Glutamatergic neuron (in vitro differentiated cells): ENCODE measurements at regions not wholly inside any gene's neighbourhood (a gene's known extent, or its start where the extent isn't known, plus 50 kb on each side); places are given as distances from the start of the nearest gene placed in this dataset.

ENCODE experiments used
- DNase-seq: peaks from one replicate; pipeline ENCODE4 v3.0.0; 2022
- H3K27ac Mint-ChIP-seq: one replicate; pipeline ENCODE4 v1.8.0; 2020; ENCODE audit warnings: mild to moderate bottlenecking, mixed read lengths, inconsistent platforms; ENCODE audit not compliant: unreplicated experiment
- H3K27me3 Mint-ChIP-seq: one replicate; pipeline ENCODE4 v1.8.0; 2020; ENCODE audit warnings: mild to moderate bottlenecking, moderate library complexity, mixed read lengths, inconsistent platforms; ENCODE audit not compliant: unreplicated experiment
- H3K36me3 Mint-ChIP-seq: one replicate; pipeline ENCODE4 v1.8.0; 2020; ENCODE audit warnings: mild to moderate bottlenecking, mixed read lengths, inconsistent platforms; ENCODE audit not compliant: unreplicated experiment
- H3K4me1 Mint-ChIP-seq: one replicate; pipeline ENCODE4 v1.8.0; 2020; ENCODE audit warnings: mild to moderate bottlenecking, low read depth, mixed read lengths, inconsistent platforms; ENCODE audit not compliant: unreplicated experiment
- H3K4me3 Mint-ChIP-seq: one replicate; pipeline ENCODE4 v1.8.0; 2020; ENCODE audit warnings: mild to moderate bottlenecking, mixed read lengths, inconsistent platforms; ENCODE audit not compliant: unreplicated experiment
- H3K9me3 Mint-ChIP-seq: one replicate; pipeline ENCODE4 v1.8.0; 2020; ENCODE audit warnings: mild to moderate bottlenecking, moderate library complexity, mixed read lengths, inconsistent platforms; ENCODE audit not compliant: unreplicated experiment
- TF ChIP-seq, protein P1 (sequence below): fragments of 200-600 bp; sonication (generic); IDR thresholded peaks from one replicate; pipeline ENCODE4 v1.5.0; 2021; ENCODE audit not compliant: partially characterized antibody, unreplicated experiment

DNA sequence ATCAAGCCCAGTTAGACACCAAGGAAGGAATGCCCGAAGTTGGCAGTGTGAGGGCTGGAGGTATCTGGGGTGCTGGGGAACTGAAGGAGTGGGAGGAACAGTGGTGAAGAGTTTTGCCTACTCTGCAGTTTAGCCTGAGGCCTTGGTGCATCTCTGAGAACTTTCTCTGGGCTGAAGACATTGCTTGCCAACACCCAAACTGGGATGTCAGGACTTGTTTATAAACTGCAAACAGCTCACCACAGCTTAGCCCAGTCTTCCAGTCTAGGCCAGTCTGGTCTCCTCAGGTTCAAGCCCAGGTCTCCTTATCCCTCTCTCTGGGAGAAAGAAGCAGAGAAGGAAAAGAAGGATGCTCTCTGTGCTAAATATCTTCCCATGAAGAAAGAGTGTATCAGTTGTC is 68.0 kb upstream of the BOC start:
- H3K9me3 Mint-ChIP-seq: no peaks in the 10 kb centered on the region
- no peak overlapping the region for H3K4me3 Mint-ChIP-seq
- no peak overlapping the region for H3K27ac Mint-ChIP-seq
- peaks cover 2% of the 10 kb centered on the region for H3K4me1 Mint-ChIP-seq
- TF ChIP-seq, protein P1, sequence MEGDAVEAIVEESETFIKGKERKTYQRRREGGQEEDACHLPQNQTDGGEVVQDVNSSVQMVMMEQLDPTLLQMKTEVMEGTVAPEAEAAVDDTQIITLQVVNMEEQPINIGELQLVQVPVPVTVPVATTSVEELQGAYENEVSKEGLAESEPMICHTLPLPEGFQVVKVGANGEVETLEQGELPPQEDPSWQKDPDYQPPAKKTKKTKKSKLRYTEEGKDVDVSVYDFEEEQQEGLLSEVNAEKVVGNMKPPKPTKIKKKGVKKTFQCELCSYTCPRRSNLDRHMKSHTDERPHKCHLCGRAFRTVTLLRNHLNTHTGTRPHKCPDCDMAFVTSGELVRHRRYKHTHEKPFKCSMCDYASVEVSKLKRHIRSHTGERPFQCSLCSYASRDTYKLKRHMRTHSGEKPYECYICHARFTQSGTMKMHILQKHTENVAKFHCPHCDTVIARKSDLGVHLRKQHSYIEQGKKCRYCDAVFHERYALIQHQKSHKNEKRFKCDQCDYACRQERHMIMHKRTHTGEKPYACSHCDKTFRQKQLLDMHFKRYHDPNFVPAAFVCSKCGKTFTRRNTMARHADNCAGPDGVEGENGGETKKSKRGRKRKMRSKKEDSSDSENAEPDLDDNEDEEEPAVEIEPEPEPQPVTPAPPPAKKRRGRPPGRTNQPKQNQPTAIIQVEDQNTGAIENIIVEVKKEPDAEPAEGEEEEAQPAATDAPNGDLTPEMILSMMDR: no peak
- DNase-seq: no peak
- no peaks in the 10 kb centered on the region for H3K36me3 Mint-ChIP-seq
- no peaks in the 10 kb centered on the region for H3K27me3 Mint-ChIP-seq

DNA sequence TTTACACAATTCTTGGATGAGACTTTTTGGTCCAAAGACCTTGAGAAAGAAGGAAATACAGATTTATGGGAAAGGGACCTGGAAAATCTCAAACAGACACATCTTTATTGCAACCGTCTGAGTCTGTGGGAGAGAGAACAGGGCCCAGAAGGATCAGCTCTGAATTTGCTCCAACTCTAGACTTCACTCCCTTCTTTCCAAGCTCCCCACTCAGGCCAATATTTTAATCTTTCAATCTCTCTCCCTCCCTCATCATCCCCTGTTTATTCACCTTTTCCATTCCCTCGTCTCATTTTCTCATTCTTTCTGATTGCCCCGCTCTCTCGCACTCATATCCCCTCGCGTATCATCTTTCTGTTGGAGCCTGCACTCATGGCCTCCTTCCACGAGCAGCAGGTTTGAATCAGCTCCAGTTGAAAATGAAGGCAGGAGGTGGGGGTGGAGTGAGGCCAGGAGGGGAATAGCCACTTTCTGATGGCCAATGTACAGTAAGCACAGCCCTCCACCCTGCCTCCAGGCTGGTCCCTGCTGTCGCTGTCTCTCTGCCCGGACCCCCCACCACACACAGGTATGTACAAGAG is 63.6 kb upstream of the BOC start:
- H3K36me3 Mint-ChIP-seq: no peaks in the 10 kb centered on the region
- H3K4me3 Mint-ChIP-seq: no peak overlapping the region
- DNase-seq: no peak
- peaks cover 8% of the 10 kb centered on the region for H3K4me1 Mint-ChIP-seq
- H3K27ac Mint-ChIP-seq: no peak overlapping the region
- no peaks in the 10 kb centered on the region for H3K9me3 Mint-ChIP-seq
- TF ChIP-seq, protein P1: no peak
- no peaks in the 10 kb centered on the region for H3K27me3 Mint-ChIP-seq

DNA sequence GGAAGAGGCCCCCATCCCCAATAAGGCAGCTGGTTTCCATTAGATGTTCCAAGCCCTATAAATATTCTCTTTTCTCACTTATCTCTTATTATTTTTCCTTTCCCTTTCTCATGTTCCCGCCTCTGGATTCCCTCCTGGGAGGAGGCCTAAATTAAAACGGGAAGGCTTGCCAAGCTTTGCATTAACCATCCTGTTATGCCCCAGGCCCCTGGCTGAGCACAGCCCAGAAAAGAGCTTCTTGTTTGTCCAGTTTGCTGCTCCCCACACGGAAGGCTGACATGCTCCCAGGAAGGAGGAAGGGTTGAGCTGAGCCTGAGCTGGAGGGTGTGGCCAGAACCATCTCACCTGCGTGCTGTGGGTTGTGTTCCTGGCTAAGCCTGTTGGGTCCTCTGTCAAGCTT is 63.1 kb upstream of the BOC start:
- no peak overlapping the region for H3K27ac Mint-ChIP-seq

DNA sequence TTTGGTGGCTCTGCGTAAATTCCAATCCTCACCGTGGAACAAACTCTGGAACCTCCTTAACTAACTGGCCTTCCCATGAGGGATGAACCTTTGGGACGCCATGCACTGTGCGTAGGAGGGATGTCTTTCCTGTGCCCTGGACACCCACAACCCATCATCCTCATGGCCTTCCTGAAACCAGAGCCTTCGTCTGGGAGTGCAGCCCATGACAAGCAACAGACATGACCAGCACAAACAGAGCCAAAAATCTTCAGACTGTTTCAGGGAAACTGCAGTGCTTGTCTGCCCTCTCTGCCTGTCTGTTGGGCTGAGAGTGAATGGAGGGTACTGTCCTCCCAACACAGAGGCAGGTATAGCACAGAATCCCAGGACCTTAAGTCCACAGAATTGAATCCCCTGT is 61.1 kb upstream of the BOC start:
- H3K9me3 Mint-ChIP-seq: no peaks in the 10 kb centered on the region
- H3K4me3 Mint-ChIP-seq: no peak overlapping the region
- H3K27ac Mint-ChIP-seq: no peak overlapping the region
- DNase-seq: no peak
- no peaks in the 10 kb centered on the region for H3K27me3 Mint-ChIP-seq
- TF ChIP-seq, protein P1: no peak
- peaks cover 8% of the 10 kb centered on the region for H3K4me1 Mint-ChIP-seq
- no peaks in the 10 kb centered on the region for H3K36me3 Mint-ChIP-seq

More for the DNA sequence above, 63.1 kb upstream of the BOC start:
- H3K4me1 Mint-ChIP-seq: peaks cover 8% of the 10 kb centered on the region
- H3K36me3 Mint-ChIP-seq: no peaks in the 10 kb centered on the region
- no peaks in the 10 kb centered on the region for H3K9me3 Mint-ChIP-seq
- TF ChIP-seq, protein P1: no peak
- H3K4me3 Mint-ChIP-seq: no peak overlapping the region
- no peak for DNase-seq
- no peaks in the 10 kb centered on the region for H3K27me3 Mint-ChIP-seq

DNA sequence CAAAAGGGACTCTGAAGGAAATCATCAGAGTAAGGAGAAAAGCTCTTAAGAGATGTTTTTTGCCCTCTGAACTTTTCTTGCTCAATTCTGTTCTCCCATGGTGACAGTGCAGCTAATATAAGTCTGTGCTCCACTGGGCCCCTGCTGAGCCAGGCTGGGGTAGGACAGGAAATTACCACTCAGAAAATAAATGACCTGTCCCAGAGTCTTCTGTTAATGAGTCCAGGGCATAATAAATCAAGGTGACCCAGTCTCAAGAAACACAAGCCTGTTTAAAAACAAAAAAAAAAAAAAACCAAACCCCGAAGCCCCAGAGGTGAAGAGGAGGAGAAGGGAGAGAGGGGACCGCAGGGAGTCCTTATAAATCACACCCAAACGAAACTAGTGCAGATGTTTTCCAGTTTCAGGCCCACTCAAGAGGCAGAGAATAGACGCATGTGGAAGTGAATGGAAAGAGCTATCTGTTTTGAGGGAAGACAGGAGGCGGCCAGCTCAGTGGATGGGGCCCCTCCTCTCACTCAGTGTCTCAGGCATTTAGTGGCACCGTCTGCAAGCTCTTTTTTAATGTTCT is 59.8 kb upstream of the BOC start:
- no peak overlapping the region for H3K4me3 Mint-ChIP-seq
- no peaks in the 10 kb centered on the region for H3K9me3 Mint-ChIP-seq
- no peak overlapping the region for H3K27ac Mint-ChIP-seq
- H3K27me3 Mint-ChIP-seq: no peaks in the 10 kb centered on the region
- no peaks in the 10 kb centered on the region for H3K36me3 Mint-ChIP-seq
- H3K4me1 Mint-ChIP-seq: peaks cover 8% of the 10 kb centered on the region
- DNase-seq: no peak
- TF ChIP-seq, protein P1: no peak
